ENCODE measurements at regions not wholly inside any gene's neighbourhood (a gene's known extent, or its start where the extent isn't known, plus 50 kb on each side); places are given as distances from the start of the nearest gene placed in this dataset.

GRCh38 chr2:235421618-235422017 is 72.2 kb upstream of the AGAP1 start:
- Histone ChIP-seq H3K4me1 (ENCODE audit: control insufficient read depth, extremely low read depth, insufficient read depth, low read length) (no peaks in the 10 kb centered on the region), H3K27ac (ENCODE audit: insufficient read depth, low read depth, low read length) (no peak overlapping the region), H3K27me3 (ENCODE audit: control insufficient read depth in 2 of 2, insufficient read depth in 2 of 2, low read length in 2 of 2) (no peaks in the 10 kb centered on the region), H3K9ac (replicated peaks; ENCODE audit: extremely low read depth, insufficient read depth, low read length) (no peak overlapping the region), H3K9me1 (replicated peaks; ENCODE audit: control insufficient read depth, extremely low read depth, insufficient read depth, low read length) (no peaks in the 10 kb centered on the region), H3K9me3 (replicated peaks; ENCODE audit: control insufficient read depth, insufficient read depth, low read length) (no peaks in the 10 kb centered on the region), H3K79me2 (ENCODE audit: control insufficient read depth, insufficient read depth, low read length) (no peaks in the 10 kb centered on the region), H3K4me2 (ENCODE audit: insufficient read depth, low read length) (no peak overlapping the region), H4K20me1 (replicated peaks; ENCODE audit: control insufficient read depth, extremely low read depth, insufficient read depth, low read length) (no peaks in the 10 kb centered on the region), H3K4me3 (replicated peaks in 1 of 3; ENCODE audit: insufficient read depth in 1 of 3, low read depth in 1 of 3, low read length in 3 of 3) (no peak overlapping the region), H2AFZ (ENCODE audit: low read depth, low read length) (no peak overlapping the region), H3K36me3 (ENCODE audit: control insufficient read depth in 2 of 2, extremely low read depth in 1 of 2, insufficient read depth in 2 of 2, low read length in 2 of 2) (no peaks in the 10 kb centered on the region)
- POLR2A ChIA-PET: no interaction called here
- DNase-seq (ENCODE audit: low read depth, low spot score): no peak
- no peak for FAIRE-seq
- dilution Hi-C loops (cut with MboI; ENCODE audit: extremely low pct_ligation_motif_present, low sequenced_read_pairs) (no loop called here), intact Hi-C loops (cut with micrococcal nuclease) (no loop called here)
- CTCF ChIA-PET: no interaction called here
- no peak for TF ChIP-seq POLR2A (IDR thresholded peaks at IDR 0.05; ENCODE audit: low read depth, low read length)
- TF ChIP-seq CTCF (IDR thresholded peaks at IDR 0.05; ENCODE audit: extremely low read depth in 1 of 2, insufficient read depth in 1 of 2, low read depth in 1 of 2, low read length in 2 of 2): no peak
- no peak for TF ChIP-seq EZH2 (IDR thresholded peaks at IDR 0.05; ENCODE audit: borderline replicate concordance, low read depth, low read length, severe bottlenecking)
- TF ChIP-seq JUN (IDR thresholded peaks at IDR 0.05; ENCODE audit: borderline replicate concordance, insufficient read depth, insufficient read length, low read depth): no peak
- no peak for TF ChIP-seq FOS (IDR thresholded peaks at IDR 0.05; ENCODE audit: borderline replicate concordance, insufficient read depth, low read length)
- no peak for TF ChIP-seq POLR2AphosphoS5 (IDR thresholded peaks at IDR 0.05; ENCODE audit: insufficient read depth, low read depth, low read length)
- no peak for TF ChIP-seq GATA2 (IDR thresholded peaks at IDR 0.05; ENCODE audit: insufficient read depth, insufficient read length, low read depth, low read length)
- no peak for TF ChIP-seq MAX (IDR thresholded peaks at IDR 0.05; ENCODE audit: insufficient read depth, insufficient read length)
- TF ChIP-seq MYC (IDR thresholded peaks at IDR 0.05; ENCODE audit: low read depth, low read length): no peak
- BruUV-seq (replicated peaks): no TSS peak
